ENCODE measurements at regions not wholly inside any gene's neighbourhood (a gene's known extent, or its start where the extent isn't known, plus 50 kb on each side); places are given as distances from the start of the nearest gene placed in this dataset.

DNA sequence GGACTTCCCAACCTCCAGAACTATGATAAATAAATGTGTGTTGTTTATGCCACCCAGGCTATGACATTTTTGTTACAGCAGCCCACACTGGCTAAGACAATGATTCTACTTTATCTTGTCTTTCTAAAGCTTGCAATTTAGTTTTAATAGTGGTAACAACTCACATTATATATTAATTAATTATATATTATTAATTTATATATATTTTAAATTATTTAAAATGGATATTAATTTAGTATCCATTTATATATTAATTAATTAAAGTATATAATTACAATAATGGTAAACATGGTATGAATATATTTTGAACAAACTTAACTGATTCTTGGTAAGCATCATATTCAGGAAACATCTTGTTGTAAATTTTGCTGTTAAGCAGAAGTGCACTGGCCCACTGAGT is 863.9 kb downstream of the MCTP2 start:
- no peak for DNase-seq

DNA sequence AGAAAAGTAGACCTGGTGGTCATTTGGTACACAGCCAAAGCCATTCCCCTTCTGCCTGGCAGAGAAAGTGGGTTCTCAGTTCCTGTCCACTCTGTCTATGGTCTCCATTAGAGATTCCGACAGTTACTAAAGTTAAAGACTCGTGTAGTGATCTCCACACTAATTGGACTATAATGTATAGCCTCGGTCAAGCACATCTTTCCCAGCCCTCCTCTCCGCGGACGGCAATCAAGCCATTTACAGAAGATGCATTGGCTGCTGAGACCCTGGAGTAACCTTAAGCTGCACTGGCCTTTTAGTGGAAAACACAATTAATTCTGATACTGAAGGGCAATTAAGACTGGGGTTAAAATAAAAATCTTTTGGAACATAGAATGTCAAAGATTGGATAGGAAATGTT is 865.3 kb downstream of the MCTP2 start:
- DNase-seq, result no peak

DNA sequence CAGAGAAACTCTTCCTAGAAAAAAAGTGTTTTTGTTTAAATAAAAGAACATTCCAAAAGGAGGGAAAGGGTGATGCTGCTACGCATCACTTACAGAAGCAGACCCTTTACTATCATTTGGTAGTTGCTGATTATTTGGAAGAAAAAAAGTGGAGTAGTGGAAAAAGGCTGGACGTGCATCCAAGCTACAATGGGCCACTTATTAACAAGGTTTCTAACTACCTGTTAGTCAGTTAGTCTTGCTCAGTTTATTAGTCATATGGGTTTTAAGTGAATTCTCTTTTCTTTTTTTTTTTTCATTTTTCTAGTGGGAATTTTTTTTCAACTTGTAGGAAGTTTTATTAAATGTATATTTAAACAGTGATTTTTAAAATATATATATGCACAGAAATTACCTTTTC is 866.0 kb downstream of the MCTP2 start:
- DNase-seq, result no peak

DNA sequence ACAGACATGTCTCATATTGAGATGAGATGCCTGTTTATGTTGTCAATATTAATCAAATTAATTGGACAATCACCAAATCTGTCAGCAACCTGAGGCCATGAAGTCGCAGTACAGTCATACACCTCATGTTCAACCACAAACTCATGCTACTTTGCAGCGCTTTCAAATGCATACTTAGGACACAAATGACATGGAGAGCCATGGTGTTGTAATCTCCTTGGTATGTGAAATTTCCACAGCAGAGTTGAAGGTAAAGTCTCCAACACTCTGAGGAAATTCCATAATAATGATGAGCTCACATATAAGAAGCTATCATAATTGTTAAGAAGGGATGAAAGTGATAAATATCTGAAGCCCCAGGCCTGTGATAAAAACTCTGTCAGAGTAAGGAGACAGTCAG is 873.9 kb downstream of the MCTP2 start:
- DNase-seq, result no peak

DNA sequence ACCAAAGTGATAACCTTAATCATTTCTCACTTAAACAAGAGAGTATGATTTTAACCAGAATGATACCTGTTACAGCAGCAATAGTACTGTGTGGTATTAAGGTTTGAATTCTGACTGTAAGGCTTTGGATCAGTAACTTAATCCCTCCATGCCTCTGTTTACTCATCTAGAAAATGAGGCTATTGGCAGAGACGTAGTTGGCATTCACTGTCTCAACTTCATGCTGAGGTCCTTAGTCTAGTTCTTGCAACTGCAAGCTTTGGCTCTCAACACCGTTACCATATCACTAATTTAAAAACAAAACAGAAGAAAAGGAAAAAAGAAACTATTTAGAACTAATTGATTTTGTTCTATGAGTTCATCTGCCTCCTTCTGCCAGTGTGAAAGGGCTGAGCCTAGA is 875.4 kb downstream of the MCTP2 start:
- DNase-seq, result no peak

DNA sequence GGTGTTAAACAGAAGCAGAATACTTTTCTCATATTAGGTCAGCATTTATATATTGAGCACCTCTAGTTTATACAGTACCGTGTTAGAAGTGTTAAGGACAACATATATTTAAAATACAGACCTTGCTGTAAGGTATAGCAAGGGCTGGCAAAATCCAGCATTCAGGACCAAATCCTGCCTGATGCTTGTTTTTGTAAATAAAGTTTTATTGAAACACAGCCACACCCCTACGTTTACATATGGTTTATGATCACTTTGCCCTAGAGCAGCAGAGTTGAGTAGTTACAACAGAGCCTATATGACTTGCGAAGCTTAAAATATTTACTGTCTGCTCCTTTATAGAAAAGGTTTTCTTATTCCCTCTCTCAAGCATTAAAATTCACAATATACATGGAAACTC is 877.3 kb downstream of the MCTP2 start:
- no peak for DNase-seq

DNA sequence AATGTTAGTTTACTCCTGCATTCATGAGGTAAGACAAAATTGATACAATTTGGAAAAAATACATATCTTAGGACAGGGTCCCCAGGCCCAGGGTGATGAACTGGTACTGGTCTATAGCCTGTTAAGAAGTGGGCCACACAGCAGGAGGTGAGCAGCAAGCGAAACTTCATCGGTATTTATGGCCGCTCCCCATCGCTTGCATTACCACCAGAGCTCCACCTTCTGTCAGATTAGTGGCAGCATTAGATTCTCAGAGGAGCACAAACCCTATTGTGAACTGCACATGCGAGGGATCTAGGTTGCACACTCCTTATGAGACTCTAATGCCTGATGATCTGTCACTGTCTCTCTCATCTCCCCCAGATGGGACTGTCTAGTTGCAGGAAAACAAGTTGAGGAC is 880.6 kb downstream of the MCTP2 start:
- no peak for DNase-seq

DNA sequence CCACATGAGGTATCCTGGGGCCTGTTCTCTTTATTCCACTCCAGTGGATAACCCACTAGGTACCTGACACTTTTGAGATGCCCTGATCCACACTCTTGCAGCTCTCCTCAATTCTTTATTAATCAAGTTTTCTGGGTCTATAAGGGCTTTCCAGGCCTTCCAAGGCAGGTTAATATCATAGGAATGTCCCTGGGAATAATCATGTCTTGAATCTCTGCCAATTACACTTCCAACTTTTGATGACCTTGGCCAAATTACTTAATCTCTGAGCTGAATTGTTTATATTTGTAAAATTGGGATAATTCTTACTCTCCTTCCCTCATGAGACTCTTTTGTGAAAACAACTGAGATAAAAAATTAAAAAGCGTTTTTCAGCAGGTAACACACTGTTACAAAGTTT is 881.7 kb downstream of the MCTP2 start:
- DNase-seq, result no peak

DNA sequence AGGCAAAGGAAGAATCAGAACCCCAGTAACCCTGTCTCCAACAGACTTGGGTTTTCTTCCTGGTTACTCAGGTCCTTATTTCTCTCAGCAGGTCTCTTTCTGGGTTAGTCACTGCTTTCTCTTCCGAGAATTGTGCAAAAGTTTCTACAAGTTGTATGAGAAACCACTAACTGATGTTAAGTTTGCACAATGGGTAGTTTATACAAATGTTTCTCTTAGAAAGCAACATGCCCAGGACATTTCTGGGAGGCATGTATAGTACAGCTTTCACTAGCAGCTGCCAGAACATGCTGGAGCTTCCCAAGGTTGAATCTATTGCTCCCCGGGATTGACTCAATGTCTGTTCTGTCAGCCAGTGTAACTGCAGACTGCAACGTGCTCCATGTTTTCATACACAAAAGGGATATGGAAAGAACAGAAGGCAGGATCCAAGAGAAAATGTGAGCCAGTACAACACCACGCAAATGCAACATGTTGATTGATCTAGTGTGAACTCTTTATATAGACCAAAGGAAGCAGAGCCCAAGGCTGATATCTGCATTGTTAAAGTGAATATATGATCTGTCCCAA is 887.8 kb downstream of the MCTP2 start:
- no peak for DNase-seq

DNA sequence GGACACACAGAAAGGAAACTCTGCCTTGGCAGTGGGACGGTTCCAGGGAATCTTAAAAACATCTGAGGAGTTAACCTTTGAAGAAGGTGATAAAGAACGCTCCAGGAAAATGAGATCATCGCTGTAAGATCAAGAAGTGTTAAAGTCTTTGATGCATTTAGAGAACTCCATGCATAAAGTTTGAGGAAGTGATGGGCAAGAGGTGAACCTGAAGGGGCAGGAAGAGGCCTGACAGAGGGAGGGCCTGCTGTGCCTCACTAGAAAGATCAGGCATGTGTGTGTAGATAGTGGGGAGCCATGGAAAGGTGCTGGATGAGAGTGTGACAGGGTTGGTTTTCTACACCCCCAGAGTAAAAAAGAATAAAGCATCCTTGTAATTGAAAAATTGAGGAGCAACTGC is 889.2 kb downstream of the MCTP2 start:
- DNase-seq, result no peak

DNA sequence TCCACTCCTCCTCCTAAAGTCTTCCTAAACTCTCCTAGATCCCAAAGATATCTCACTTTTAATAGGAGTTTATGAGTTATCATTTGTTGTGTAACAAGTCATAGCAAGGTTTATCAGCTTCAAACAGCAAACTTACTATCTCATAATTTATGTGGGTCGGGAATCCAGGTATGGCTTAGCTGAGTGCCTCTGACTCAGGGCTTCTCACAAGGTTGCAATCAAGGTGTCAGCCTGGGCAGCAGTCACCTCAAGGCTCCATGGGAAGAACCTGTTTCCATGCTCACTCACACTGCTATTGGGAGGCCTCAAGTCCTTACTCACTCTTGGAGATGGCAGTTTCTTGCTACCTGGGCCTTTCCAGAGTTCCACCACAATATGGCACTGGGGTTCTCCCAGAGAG is 889.8 kb downstream of the MCTP2 start:
- DNase-seq, result no peak

DNA sequence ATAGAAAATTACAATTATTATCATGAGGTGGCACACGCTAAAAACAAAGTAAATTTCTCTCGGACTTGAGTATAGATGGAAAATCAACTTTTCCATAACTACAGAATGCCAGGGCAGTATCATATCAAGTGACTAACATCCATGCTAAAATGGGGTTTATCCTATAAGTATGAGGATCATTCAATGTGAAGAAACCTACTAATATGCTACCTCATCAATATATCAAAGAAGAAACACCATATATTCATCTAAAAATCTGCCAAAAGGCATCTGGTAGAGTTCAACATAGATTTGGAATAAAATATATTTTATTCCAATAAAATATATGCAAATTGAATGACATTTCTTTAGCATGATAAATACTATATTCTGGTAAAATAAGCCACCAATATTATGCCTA is 894.4 kb downstream of the MCTP2 start:
- no peak for DNase-seq

DNA sequence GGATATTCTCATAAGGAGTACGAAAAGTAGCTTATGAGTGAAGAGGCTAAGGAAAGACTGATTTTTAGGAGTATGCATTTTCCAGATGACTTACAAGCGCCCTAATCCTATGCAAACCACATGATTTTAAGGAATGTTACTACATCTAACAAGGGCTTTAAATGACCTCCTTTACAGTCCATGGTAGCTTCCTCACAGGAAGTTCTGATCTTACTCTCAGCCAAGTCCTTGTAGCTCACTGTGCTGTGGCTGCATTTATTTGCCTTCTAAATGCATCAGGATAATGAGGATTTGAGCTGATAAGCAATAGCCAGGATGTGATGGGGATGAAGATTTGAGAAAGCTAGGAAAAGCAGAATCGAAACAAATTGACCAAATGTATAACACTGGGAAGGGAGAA is 896.0 kb downstream of the MCTP2 start:
- no peak for DNase-seq

DNA sequence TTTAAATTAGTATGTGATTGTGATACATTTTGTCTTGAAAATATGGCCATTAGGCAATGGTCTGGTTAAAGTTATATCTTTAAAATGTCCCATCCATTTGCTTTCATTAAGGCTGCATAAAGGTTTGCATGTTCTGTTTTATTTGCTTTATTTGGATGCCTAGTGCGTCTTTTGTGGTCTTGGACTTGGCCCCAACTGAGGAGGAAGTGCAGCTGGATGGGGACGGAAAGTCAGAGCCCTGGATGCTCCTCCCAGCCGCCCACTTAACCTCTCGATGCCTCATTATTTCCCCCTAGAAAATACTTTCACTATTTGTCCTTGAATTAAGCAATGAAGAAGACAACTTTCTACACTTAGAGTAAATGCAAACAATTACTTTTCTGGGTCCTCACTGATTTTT is 898.2 kb downstream of the MCTP2 start:
- no peak for DNase-seq

DNA sequence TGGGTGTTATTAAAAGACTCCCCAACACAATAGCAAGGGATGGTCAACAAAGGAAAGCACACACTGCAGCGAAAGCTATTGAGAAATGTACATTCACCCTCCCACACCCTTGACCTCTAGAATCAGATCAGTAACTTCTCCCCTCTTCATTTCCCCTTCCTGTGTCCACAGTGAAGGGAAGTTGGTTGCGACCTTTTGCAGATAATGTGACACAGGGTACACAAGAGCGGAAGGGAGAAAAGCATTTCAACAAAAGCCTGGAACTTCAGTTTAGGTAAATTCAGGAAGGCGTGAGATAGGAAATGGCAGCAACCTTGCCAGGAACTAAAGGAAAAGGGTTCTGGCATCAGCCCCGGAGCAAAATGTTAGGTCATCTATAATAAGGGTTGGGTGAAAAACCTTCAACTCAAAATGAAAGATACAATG is 899.8 kb downstream of the MCTP2 start:
- no peak for DNase-seq

DNA sequence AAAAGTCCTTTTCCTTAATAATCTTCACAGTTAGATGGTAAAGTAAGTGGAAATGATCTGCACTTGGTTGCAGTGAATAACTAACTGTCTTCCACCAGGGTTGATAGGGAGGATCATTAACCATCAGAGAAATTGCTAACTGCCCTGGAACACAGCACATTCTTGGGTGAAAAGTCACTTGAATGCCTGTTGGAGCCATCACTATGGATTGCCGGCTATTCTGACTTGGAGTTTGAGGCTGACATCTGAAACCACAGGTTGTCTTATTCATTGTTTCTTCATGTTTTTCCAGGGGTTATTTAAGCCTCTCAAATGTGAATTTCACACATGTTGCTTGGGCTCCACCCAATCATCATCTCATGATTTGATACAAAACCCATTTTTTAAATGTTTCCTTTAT is 901.4 kb downstream of the MCTP2 start:
- DNase-seq, result no peak

DNA sequence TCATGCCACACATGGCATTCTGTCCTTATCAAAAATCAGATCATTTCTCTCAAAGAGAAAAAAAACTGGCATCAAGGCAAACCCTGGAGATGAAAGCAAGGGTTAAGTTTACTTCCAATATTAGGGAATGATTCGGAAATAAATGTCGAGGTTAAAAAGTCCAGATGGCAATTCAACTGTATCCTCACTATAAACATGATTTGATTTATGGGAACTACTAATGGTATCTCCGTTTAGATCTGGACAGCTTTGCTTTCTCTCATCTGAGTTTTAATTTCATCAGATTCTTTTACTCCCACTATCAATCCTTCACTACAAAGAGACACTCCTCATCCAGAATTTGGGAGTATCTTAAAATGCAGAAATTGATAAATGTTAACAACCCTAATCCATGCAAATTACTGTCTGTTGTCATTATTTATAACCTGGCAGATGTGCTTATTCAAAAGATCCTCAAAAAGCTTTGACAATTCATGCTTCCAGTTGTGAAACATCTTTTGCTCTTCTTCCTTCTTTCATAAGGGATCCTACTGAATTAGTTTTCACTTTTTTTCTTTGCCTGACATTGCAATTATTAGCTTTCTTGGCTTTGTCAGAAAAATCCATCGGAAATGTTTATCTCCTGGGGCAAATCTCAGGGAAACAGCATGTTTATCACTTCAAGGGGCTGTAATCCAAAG is 903.2 kb downstream of the MCTP2 start:
- DNase-seq, result no peak

DNA sequence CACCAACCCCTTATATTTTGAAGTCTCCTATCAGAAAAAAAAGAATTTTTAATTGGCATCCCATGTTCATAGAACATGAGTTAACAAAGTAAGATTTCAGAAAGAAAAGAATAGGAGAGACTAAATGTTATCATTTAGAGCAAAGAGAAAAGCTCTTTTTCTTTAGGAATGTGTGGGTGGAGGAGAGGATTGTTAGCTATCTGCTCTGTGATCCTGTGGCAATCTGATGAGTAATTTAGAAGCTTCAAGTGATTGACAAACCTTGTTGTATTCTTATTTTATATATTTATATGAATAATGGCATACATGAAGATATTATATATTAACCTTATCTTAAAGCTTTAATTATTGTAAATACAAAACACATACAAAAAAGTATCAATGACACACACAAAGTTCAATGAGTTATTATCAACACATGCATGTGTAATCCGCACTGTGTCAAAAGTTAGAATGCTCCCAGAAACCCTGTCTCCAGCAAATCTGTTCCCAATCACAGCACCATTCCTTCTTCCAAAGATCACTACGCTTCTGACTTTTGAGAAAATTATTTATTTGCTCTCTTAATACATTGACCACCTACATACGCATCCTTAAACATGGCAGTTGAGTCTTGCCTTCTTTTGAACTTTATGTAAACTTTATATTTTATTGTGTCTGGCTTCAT is 907.4 kb downstream of the MCTP2 start:
- no peak for DNase-seq

DNA sequence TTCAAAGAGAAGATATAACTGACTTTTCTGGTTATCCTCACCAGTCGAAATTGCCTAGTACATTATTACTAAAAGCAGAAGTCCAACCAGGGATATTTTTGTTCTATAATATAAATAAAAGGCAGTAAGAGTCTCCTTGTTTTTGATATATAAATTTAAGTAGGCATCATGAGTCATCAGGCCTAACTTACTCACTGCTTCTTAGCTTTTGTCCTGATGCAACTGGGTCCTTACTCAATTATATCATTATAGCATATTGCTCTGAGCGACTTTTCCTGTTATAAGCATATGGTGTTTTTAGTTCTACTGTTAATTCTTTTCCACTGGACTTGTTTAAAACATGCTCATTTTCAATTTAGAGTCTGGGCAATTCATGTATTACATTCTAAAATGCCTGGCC is 910.1 kb downstream of the MCTP2 start:
- DNase-seq, result no peak

DNA sequence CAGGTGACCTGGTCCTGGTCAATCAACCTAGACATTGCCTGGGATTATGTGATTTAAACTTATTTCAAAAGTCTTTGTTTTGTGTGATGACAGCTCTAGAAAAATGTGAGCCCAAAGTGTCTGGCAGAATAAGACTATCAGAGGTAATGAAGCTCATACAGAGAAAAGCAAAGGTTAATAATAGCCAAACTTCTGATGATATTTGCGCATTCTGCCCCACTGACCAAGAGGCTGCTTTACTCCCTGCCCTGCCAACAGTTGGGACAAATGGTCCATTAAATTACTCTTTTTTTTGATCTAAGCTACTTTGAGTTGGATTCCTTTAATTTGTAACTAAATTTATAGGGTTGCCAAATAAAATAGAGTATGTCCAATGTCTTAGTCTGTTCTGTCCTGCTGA is 911.2 kb downstream of the MCTP2 start:
- DNase-seq, result no peak

DNA sequence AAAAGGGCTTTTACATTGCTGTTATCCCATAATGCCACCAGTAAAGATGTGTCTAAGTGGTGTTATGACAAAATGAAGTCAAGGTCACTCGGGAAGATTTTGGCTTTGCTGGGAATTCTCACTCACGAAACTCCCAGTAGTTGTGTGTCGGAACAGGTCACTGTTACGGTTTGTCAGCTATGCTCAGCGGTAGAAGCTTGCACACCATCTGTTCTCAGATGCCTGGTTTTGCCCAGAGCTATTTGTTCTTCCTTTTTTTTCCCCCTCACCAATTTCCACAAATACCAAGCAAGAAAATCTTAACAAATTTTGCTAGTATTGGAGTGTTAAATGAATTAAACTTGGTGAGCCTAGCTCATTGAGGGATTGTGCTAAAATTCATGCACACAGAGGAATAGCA is 915.1 kb downstream of the MCTP2 start:
- no peak for DNase-seq

DNA sequence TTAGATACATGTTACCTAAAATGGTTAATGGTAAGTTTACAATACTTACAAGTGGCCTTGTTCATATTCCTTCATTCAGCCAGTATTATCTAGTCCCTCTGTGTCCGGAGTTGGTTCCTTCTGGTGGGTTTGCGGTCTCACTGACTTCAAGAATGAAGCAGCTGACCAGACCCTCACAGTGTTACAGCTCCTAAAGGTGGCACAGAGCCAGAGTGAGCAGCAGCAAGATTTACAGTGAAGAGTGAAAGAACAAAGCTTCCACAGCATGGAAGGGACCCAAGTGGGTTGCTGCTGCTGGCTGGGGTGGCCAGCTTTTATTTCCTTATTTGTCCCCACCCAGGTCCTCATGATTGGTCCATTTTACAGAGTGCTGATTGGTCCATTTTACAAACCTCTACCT is 916.8 kb downstream of the MCTP2 start:
- no peak for DNase-seq

DNA sequence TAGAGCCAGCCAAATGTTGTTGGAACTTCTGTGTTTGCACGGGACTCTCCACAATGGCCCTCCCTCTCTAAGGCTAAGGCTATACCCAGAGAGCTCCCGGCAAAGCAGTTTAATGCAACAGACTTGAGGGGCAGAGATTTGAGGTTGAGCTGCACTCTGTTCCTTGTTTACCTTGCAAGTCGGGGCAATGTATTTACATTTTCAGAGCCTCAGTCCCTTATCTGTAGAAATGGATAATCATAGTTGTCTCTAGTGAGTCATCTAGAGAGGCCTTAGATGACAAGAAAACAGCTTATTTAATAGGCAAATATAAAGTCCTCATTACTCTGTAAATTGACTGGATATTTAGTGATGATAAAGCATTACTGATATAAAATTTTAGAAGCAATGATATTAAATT is 917.7 kb downstream of the MCTP2 start:
- DNase-seq, result no peak

DNA sequence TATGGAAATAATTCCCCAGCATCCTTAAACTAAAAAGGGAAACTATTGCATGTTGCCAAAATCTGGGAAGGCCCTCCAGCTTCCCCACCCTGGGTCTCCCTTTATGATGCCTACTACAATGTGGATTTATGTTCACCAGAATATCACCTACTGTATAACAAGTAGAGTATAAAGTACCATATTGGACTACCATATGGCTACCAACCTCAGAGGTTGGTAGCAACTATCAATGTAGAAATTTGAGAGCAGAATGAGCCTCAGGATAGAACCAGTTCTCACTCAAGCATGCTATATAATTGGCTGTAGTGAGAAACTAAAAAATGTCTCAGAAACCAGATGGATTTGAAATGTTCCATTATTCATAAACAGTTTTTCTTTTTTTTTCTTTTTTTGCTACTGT is 918.4 kb downstream of the MCTP2 start:
- DNase-seq, result no peak

DNA sequence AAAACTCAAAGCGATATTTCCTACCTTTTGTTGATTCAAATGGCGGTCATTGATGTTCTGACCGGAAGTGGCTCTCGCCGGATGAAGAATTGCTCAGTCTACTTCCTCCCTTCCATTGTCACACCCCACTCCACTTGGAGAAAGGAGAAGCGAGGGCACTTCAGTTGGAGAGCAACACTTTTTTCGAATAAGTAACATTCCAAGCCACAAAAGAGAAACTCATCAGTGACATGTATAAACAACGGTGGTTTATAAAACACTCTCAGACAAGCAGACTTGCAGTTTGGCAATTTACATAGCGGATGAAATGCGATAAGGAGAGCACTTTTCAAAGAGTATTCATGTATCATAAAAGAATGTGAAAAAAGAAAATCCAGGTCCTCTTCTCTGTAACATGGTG is 919.1 kb downstream of the MCTP2 start:
- no peak for DNase-seq
